ENCODE measurements at regions not wholly inside any gene's neighbourhood (a gene's known extent, or its start where the extent isn't known, plus 50 kb on each side); places are given as distances from the start of the nearest gene placed in this dataset.
A peak's percentile ranks its signal among the peaks of the same experiment; 100 is the strongest.

- WGBS, 5 donors: 57 to 65% (median 60%) methylated on average over 4 of the region's 4 CpGs
- Histone ChIP-seq H3K4me1 (no peaks in the 10 kb centered on the region), H3K36me3 (no peaks in the 10 kb centered on the region), H3K27me3 (no peaks in the 10 kb centered on the region), H3K27ac (no peak overlapping the region), H3K9me3 (no peaks in the 10 kb centered on the region), H3K4me3 (no peak overlapping the region)
- TF ChIP-seq CTCF (IDR thresholded peaks at IDR 0.05) (no peak), POLR2A (IDR thresholded peaks at IDR 0.05) (no peak), EP300 (IDR thresholded peaks at IDR 0.05) (no peak), POLR2AphosphoS5 (IDR thresholded peaks at IDR 0.05) (no peak)
- DNase-seq: peak in 1 of 2 donors; percentile 30
- intact Hi-C loops (cut with DNase I; ENCODE audit: low total_unique reads): no loop called here
These were observed 958.3 kb upstream of the ADGRL3 start for GRCh38 chr4:60241866-60242265.

GRCh38 chr4:60249784-60250183 lies 950.3 kb upstream of the ADGRL3 start:
- Histone ChIP-seq H3K4me3 (no peak overlapping the region), H3K27me3 (no peaks in the 10 kb centered on the region), H3K9me3 (no peaks in the 10 kb centered on the region), H3K36me3 (no peaks in the 10 kb centered on the region), H3K27ac (no peak overlapping the region), H3K4me1 (no peaks in the 10 kb centered on the region)
- WGBS, 5 donors: 85 to 96% (median 92%) methylated on average over 1 of the region's 1 CpG
- intact Hi-C loops (cut with DNase I; ENCODE audit: low total_unique reads): no loop called here
- no peak for DNase-seq
- TF ChIP-seq EP300 (IDR thresholded peaks at IDR 0.05) (no peak), POLR2AphosphoS5 (IDR thresholded peaks at IDR 0.05) (no peak), CTCF (IDR thresholded peaks at IDR 0.05) (no peak), POLR2A (IDR thresholded peaks at IDR 0.05) (no peak)

- Histone ChIP-seq H3K4me1 (no peaks in the 10 kb centered on the region), H3K27ac (no peak overlapping the region), H3K27me3 (no peaks in the 10 kb centered on the region), H3K36me3 (no peaks in the 10 kb centered on the region), H3K4me3 (no peak overlapping the region), H3K9me3 (no peaks in the 10 kb centered on the region)
- intact Hi-C loops (cut with DNase I; ENCODE audit: low total_unique reads): no loop called here
- no peak for DNase-seq
- 46 to 72% (median 61%) methylated on average over 1 of the region's 1 CpG for WGBS, 5 donors
- no peak for TF ChIP-seq POLR2A (IDR thresholded peaks at IDR 0.05)
- TF ChIP-seq POLR2AphosphoS5 (IDR thresholded peaks at IDR 0.05): no peak
- no peak for TF ChIP-seq CTCF (IDR thresholded peaks at IDR 0.05)
- no peak for TF ChIP-seq EP300 (IDR thresholded peaks at IDR 0.05)
These were observed 949.5 kb upstream of the ADGRL3 start for GRCh38 chr4:60250657-60251056.

- Histone ChIP-seq H3K4me1 (no peaks in the 10 kb centered on the region), H3K4me3 (no peak overlapping the region), H3K27me3 (no peaks in the 10 kb centered on the region), H3K36me3 (no peaks in the 10 kb centered on the region), H3K27ac (no peak overlapping the region), H3K9me3 (no peaks in the 10 kb centered on the region)
- TF ChIP-seq EP300 (IDR thresholded peaks at IDR 0.05): no peak
- no peak for TF ChIP-seq CTCF (IDR thresholded peaks at IDR 0.05)
- no peak for TF ChIP-seq POLR2AphosphoS5 (IDR thresholded peaks at IDR 0.05)
- no peak for TF ChIP-seq POLR2A (IDR thresholded peaks at IDR 0.05)
- 80 to 90% (median 86%) methylated on average over 5 of the region's 5 CpGs for WGBS, 5 donors
- intact Hi-C loops (cut with DNase I; ENCODE audit: low total_unique reads): no loop called here
- no peak for DNase-seq
These were observed 940.3 kb upstream of the ADGRL3 start for GRCh38 chr4:60259781-60260180.
